Activated B cell treated with CpG ODN at 0.5 μM for 24 hours (primary cell): ENCODE measurements at regions not wholly inside any gene's neighbourhood (a gene's known extent, or its start where the extent isn't known, plus 50 kb on each side); places are given as distances from the start of the nearest gene placed in this dataset.

Experiments used
- ATAC-seq: fragments of 200-7000 bp; cut with Tn5 transposase; one replicate; pipeline ENCODE4 v1.10.0; 2021; ENCODE audit warnings: low read depth, mild to moderate bottlenecking, moderate library complexity
- CTCF ChIA-PET: fragments of 350-600 bp; sonication (Branson Sonifier 250); formaldehyde crosslinking; loops from one replicate; lab custom pipeline; 2021; ENCODE audit warnings: antibody characterized with exemption; lab: Charles Lee
- POLR2A ChIA-PET: fragments of 350-600 bp; sonication (Branson Sonifier 250); formaldehyde crosslinking; loops from one replicate; lab custom pipeline; 2021; ENCODE audit warnings: antibody characterized with exemption; lab: Charles Lee
- DNase-seq: peaks from one replicate; pipeline ENCODE4 v3.0.0; 2022
- H3K27ac Mint-ChIP-seq: one replicate; pipeline ENCODE4 v1.8.0; 2020; ENCODE audit warnings: mixed read lengths
- H3K27me3 Mint-ChIP-seq: one replicate; pipeline ENCODE4 v1.8.0; 2021; ENCODE audit warnings: mixed read lengths
- H3K36me3 Mint-ChIP-seq: one replicate; pipeline ENCODE4 v1.8.0; 2021; ENCODE audit warnings: low read depth, mixed read lengths
- H3K4me1 Mint-ChIP-seq: one replicate; pipeline ENCODE4 v1.8.0; 2021; ENCODE audit warnings: mixed read lengths
- H3K4me3 Mint-ChIP-seq: one replicate; pipeline ENCODE4 v1.8.0; 2020; ENCODE audit warnings: mild to moderate bottlenecking, mixed read lengths
- H3K9me3 Mint-ChIP-seq: one replicate; pipeline ENCODE4 v1.8.0; 2020; ENCODE audit warnings: mixed read lengths
- CTCF ChIP-seq: fragments of 200-600 bp; IDR thresholded peaks from one replicate; pipeline ENCODE4 v1.8.0; 2022; ENCODE audit warnings: antibody characterized with exemption, mild to moderate bottlenecking
- intact Hi-C: fragments of 100-400 bp; cut with micrococcal nuclease; formaldehyde crosslinking; loops from one replicate; pipeline ENCODE4 v1.15.1; 2024

DNA sequence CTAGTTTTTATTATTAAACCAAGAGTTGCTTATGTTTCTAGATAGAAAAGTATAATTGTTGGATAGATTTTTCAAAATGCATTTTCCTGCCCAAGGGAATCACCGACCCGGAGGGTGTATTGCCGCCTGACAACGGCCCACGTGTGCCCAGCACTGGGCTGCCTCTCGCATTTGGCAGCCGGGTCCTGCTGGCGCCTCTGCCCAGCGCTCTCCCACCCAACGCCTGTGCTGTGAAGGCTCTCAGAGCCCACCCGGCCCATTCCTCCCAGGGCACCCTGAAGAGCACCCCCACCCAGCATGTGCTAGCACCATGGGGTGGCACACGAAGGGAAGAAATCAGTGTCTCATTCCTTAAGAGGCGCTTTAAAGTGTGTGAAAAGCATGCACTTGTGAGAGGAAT lies 88.3 kb upstream of the AFDN start:
- Mint-ChIP-seq H3K4me3 (no peak overlapping the region), H3K36me3 (no peaks in the 10 kb centered on the region), H3K27me3 (peaks cover 11% of the 10 kb centered on the region), H3K9me3 (peaks cover under 1% of the 10 kb centered on the region), H3K4me1 (peaks cover 4% of the 10 kb centered on the region), H3K27ac (no peak overlapping the region)
- ATAC-seq (no peak), DNase-seq (no peak)
- intact Hi-C loops, result no loop called here
- POLR2A ChIA-PET, result no interaction called here
- TF ChIP-seq CTCF, result no peak
- CTCF ChIA-PET, result no interaction called here

DNA sequence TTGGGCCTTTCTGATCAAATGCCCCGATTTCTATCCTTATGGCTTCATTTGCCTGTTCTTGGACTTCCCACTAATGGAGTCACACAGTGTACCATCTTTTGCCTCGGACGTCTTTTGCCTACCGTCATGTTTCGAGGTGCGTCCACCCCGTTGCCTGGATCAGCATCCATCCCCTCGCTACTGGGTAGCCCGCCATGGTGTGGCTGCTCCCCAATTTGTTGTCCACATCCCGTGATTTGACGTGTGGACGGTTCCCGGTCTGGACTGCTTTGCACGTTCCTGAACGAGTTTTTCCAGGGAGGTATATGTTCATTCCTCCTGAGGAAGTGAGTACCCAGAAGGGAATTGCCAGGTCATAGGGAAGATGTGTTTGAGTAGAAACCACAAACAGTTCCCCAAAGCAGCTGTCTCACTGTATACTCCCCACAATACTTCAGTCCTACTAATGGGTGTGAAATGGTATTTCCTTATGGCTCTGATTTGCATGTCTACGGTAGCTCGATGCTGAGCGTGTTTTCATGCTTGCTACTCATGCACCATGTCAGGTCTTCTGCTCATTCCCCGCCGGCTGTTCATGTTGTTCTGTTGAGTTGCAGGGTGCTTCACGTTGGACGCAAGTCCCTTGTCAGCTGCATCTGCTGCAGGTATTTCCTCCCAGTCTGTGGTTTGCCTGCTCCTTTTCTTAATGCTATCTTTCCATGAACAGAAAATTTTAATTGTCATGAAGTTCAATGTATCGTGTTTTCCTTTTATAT lies 86.8 kb upstream of the AFDN start:
- TF ChIP-seq CTCF, result no peak
- H3K9me3 Mint-ChIP-seq, result peaks cover 3% of the 10 kb centered on the region
- ChIA-PET CTCF (no interaction called here), POLR2A (no interaction called here)
- no peaks in the 10 kb centered on the region for H3K36me3 Mint-ChIP-seq
- no peaks in the 10 kb centered on the region for H3K4me1 Mint-ChIP-seq
- ATAC-seq (no peak), DNase-seq (no peak)
- no peak overlapping the region for H3K27ac Mint-ChIP-seq
- H3K4me3 Mint-ChIP-seq, result no peak overlapping the region
- intact Hi-C loops, result no loop called here
- H3K27me3 Mint-ChIP-seq, result peaks cover 11% of the 10 kb centered on the region

DNA sequence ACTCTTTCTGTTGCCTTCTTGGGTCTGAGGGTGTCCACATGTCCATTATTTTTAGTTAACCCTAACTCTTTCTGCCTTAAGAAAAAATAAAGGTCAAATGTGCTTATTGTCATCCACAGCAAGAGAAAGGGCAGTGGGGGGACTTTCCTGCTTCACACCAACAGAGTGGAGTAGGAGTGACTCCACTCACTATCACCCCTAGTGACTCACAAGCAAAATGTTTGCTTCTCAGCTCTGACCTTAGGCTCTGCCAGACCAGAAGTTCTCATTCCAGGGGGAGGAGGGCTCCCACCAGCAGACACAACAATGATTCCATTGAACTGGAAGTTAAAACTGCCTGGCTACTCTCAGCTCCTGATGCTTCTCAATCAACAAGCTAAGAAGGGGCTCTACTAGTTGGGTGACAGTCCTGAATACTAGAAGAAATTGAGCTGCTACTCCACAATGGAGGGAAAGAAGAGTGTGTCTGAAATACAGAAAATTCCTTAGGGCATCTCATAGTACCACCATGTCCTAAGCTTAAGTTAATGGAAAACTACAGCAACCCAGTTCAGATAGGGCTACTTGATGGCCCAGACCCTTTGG lies 83.9 kb upstream of the AFDN start:
- Mint-ChIP-seq H3K27ac (no peak overlapping the region), H3K36me3 (no peaks in the 10 kb centered on the region), H3K4me1 (no peaks in the 10 kb centered on the region), H3K27me3 (peaks cover 8% of the 10 kb centered on the region), H3K9me3 (peaks cover 3% of the 10 kb centered on the region), H3K4me3 (no peak overlapping the region)
- CTCF ChIA-PET, result no interaction called here
- DNase-seq (no peak), ATAC-seq (no peak)
- intact Hi-C loops, result no loop called here
- POLR2A ChIA-PET, result no interaction called here
- no peak for TF ChIP-seq CTCF

DNA sequence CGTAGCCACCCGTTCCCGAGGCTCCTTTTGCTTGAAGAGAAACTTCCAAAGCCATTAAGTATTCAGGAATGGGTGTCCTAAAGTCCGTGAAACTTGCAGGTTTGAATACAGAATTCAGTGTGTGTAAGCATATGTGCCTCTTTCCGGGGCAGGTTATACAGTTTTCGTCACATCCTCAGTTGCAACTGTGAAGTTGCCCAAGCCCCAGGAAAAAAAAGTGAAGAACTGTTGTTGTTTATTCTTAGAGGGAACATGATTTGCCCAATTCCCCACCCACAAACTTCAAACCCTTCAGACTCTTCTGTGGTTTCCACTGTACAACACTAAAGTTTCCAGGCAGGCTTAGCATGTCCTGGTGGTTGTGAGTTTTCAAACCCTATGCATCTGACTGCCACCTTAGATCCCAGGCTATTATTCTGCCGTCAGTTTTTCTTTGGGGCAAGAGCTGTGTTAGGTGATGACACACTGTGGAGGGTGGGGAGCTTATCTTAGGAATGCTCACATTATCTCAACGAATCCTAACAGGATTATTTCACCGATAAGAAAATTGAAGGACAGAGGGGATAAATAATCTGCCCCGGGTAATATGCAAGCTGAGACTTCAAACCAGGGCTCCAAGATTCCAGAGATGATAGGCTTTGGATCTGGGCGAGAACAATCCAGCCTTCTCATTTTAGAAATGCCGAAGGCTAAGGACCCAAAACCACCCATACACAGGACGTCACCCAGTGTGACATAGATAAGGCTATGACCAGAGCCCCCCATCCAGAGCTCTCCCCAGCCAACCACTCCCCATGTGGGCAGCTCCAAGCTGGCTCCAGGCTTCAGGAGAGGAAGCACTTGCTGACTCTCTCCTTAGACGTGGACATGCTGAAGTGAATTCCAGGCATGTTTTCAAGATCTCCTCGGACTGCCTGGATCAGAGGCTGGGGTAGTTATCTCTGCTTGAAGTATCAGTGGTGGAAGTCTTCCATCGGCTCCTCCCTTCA lies 81.7 kb upstream of the AFDN start:
- intact Hi-C loops, result no loop called here
- Mint-ChIP-seq H3K9me3 (peaks cover 3% of the 10 kb centered on the region), H3K4me1 (no peaks in the 10 kb centered on the region), H3K4me3 (no peak overlapping the region), H3K36me3 (no peaks in the 10 kb centered on the region), H3K27ac (no peak overlapping the region), H3K27me3 (peaks cover 10% of the 10 kb centered on the region)
- DNase-seq, result no peak
- ATAC-seq, result no peak
- POLR2A ChIA-PET, result no interaction called here
- no peak for TF ChIP-seq CTCF
- CTCF ChIA-PET, result no interaction called here
